PC-9 (cell line): ENCODE measurements at regions not wholly inside any gene's neighbourhood (a gene's known extent, or its start where the extent isn't known, plus 50 kb on each side); places are given as distances from the start of the nearest gene placed in this dataset.

Experiments
- BruUV-seq: library from RNA; stranded (reverse); fragments of 400-500 nt; replicated peaks from 2 replicates; lab custom pipeline; 2021; lab: Mats Ljungman, UMichigan
- CTCF ChIA-PET: fragments of 300-600 bp; sonication (Branson Sonifier 250); formaldehyde crosslinking; loops from one replicate; lab custom pipeline; 2022; ENCODE audit warnings: antibody characterized with exemption; lab: Charles Lee
- POLR2A ChIA-PET: fragments of 300-600 bp; sonication (Branson Sonifier 250); formaldehyde crosslinking; loops from one replicate; lab custom pipeline; 2022; ENCODE audit warnings: antibody characterized with exemption; ENCODE audit not compliant: unreplicated experiment; lab: Charles Lee
- DNase-seq, 2 experiments: peaks; one replicate each; pipeline versions ENCODE4 v3.0.0 to v3.0.0-alpha.2; 2015 to 2022; ENCODE audit warnings: mixed read lengths in 1 of 2
- H2AFZ ChIP-seq: fragments of 200-600 bp; sonication (generic); 2 replicates; pipeline ENCODE4 v1.8.1; 2017; ENCODE audit warnings: antibody characterized with exemption
- H3F3A ChIP-seq: fragments of 200-600 bp; sonication (generic); 2 replicates; pipeline ENCODE4 v1.8.1; 2017; ENCODE audit warnings: antibody characterized with exemption, mild to moderate bottlenecking, low read depth; ENCODE audit not compliant: insufficient read depth
- H3K27ac ChIP-seq: fragments of 200-600 bp; sonication (generic); 2 replicates; pipeline ENCODE4 v1.6.1; 2016; ENCODE audit warnings: mixed run types
- H3K27me3 ChIP-seq: fragments of 200-600 bp; sonication (generic); 2 replicates; pipeline ENCODE4 v1.6.1; 2016; ENCODE audit warnings: low read depth, mixed run types; ENCODE audit not compliant: insufficient read depth
- H3K36me3 ChIP-seq: fragments of 200-600 bp; sonication (generic); 2 replicates; pipeline ENCODE4 v1.6.1; 2016; ENCODE audit warnings: low read depth, mixed run types
- H3K4me1 ChIP-seq: fragments of 200-600 bp; sonication (generic); replicated peaks from 2 replicates; pipeline ENCODE4 v1.6.1; 2016; ENCODE audit warnings: mixed run types; ENCODE audit not compliant: insufficient read depth
- H3K4me2 ChIP-seq: fragments of 200-600 bp; sonication (generic); 2 replicates; pipeline ENCODE4 v1.6.1; 2017; ENCODE audit warnings: mixed run types
- H3K4me3 ChIP-seq: fragments of 200-600 bp; sonication (generic); 2 replicates; pipeline ENCODE4 v1.6.1; 2016; ENCODE audit warnings: mixed run types
- H3K79me2 ChIP-seq: fragments of 200-600 bp; sonication (generic); 2 replicates; pipeline ENCODE4 v1.6.1; 2017; ENCODE audit warnings: low read depth, mixed run types
- H3K9me2 ChIP-seq: fragments of 200-600 bp; sonication (generic); 2 replicates; pipeline ENCODE4 v1.8.1; 2017; ENCODE audit warnings: mild to moderate bottlenecking; ENCODE audit not compliant: insufficient read depth
- H3K9me3 ChIP-seq: fragments of 200-600 bp; sonication (generic); 2 replicates; pipeline ENCODE4 v1.8.1; 2016; ENCODE audit warnings: low read depth; ENCODE audit not compliant: insufficient read depth
- H4K20me1 ChIP-seq: fragments of 200-600 bp; sonication (generic); 2 replicates; pipeline ENCODE4 v1.8.1; 2017; ENCODE audit not compliant: insufficient read depth
- EZH2 ChIP-seq: fragments of 200-600 bp; sonication (generic); IDR thresholded peaks from 2 replicates; pipeline ENCODE4 v1.8.0; 2017; ENCODE audit warnings: antibody characterized with exemption, low read depth
- intact Hi-C: fragments of 100-400 bp; cut with micrococcal nuclease; formaldehyde crosslinking; loops from one replicate; pipeline ENCODE4 v1.10.0; 2022; ENCODE audit not compliant: unreplicated experiment
- TF ChIP-seq, protein P1 (sequence below): fragments of 200-600 bp; sonication (generic); conservative IDR thresholded peaks from 2 replicates; pipeline ENCODE4 v1.6.1; 2017; ENCODE audit warnings: mixed run types, antibody characterized with exemption, mild to moderate bottlenecking, moderate library complexity

DNA sequence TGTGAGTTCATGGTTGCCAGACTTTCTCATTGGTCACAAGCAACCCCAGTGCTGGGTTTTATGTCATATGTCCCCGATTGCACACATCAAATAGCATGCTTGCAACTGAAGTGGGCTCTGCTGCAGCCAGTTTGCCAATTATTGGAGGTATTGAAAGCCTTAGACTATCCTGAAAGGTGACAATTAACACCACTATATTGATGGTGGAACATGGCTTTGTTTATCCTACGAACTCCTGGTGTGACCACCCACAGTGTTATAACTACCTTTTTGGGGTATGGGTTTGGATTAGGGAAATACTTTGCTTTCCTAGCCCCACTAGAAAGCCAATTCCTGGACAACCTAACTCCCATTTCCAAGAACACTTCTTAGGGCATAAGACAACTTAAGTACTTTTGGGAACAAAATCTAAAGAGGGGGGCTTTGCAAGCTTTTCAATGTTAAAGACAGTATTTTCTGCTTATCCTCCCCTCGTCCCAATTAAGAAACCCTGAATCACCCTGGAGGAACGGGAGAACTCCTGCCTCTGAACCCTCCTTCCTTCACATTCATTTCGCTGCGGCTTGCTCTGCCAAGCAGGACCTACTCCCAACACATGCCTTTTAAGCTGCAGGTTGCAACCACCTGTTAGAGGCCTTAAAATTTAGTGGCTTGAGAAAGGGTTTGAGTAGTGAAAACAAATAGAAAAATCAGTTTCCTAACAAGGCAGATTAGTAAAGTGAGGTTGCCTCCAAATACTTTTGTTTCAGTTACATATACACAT is 80.3 kb upstream of the RBM19 start:
- H3K27me3 ChIP-seq = peaks cover 35% of the 10 kb centered on the region
- POLR2A ChIA-PET = no interaction called here

DNA sequence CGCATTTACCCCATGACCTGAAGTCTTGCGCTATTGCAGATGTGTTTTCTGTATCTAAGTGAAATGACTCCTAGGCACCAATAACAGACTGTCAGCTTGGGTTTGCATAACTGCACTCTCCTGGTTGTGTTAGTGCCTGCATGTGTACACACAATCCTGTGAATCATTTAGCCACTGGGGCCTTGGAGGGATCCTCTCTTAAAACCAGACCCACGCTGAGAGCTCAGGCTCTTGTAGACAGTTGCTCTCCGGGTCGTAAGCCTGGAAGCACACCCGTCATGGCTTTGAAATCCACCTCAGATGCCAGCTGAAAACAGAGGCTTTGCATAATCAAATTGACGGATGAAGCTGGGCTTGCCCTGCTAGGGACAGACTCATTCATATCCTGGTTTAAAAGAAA is 79.2 kb upstream of the RBM19 start:
- peaks cover 40% of the 10 kb centered on the region for H3K27me3 ChIP-seq
- no peaks in the 10 kb centered on the region for H4K20me1 ChIP-seq
- no peak for TF ChIP-seq EZH2
- TF ChIP-seq, protein P1, sequence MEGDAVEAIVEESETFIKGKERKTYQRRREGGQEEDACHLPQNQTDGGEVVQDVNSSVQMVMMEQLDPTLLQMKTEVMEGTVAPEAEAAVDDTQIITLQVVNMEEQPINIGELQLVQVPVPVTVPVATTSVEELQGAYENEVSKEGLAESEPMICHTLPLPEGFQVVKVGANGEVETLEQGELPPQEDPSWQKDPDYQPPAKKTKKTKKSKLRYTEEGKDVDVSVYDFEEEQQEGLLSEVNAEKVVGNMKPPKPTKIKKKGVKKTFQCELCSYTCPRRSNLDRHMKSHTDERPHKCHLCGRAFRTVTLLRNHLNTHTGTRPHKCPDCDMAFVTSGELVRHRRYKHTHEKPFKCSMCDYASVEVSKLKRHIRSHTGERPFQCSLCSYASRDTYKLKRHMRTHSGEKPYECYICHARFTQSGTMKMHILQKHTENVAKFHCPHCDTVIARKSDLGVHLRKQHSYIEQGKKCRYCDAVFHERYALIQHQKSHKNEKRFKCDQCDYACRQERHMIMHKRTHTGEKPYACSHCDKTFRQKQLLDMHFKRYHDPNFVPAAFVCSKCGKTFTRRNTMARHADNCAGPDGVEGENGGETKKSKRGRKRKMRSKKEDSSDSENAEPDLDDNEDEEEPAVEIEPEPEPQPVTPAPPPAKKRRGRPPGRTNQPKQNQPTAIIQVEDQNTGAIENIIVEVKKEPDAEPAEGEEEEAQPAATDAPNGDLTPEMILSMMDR = no peak
- no peaks in the 10 kb centered on the region for H3K4me1 ChIP-seq
- DNase-seq = no peak
- no peaks in the 10 kb centered on the region for H3K36me3 ChIP-seq
- no peak overlapping the region for H3K27ac ChIP-seq
- H3K9me2 ChIP-seq = no peaks in the 10 kb centered on the region
- no peaks in the 10 kb centered on the region for H3K9me3 ChIP-seq
- no TSS peak for BruUV-seq
- intact Hi-C loops = no loop called here
- ChIA-PET POLR2A (no interaction called here), CTCF (no interaction called here)
- H2AFZ ChIP-seq = no peak overlapping the region
- H3K4me2 ChIP-seq = no peak overlapping the region
- no peak overlapping the region for H3K4me3 ChIP-seq
- no peaks in the 10 kb centered on the region for H3F3A ChIP-seq
- no peaks in the 10 kb centered on the region for H3K79me2 ChIP-seq

More for the DNA sequence above, 80.3 kb upstream of the RBM19 start:
- Histone ChIP-seq H3K4me3 (no peak overlapping the region), H3K9me2 (no peaks in the 10 kb centered on the region), H3K9me3 (no peaks in the 10 kb centered on the region), H3K79me2 (no peaks in the 10 kb centered on the region), H4K20me1 (no peaks in the 10 kb centered on the region), H2AFZ (no peak overlapping the region), H3K4me2 (no peak overlapping the region), H3F3A (no peaks in the 10 kb centered on the region), H3K4me1 (no peaks in the 10 kb centered on the region), H3K27ac (no peak overlapping the region), H3K36me3 (no peaks in the 10 kb centered on the region)
- BruUV-seq = no TSS peak
- DNase-seq = no peak
- CTCF ChIA-PET = no interaction called here
- no peak for TF ChIP-seq EZH2
- TF ChIP-seq, protein P1 = no peak
- intact Hi-C loops = no loop called here

DNA sequence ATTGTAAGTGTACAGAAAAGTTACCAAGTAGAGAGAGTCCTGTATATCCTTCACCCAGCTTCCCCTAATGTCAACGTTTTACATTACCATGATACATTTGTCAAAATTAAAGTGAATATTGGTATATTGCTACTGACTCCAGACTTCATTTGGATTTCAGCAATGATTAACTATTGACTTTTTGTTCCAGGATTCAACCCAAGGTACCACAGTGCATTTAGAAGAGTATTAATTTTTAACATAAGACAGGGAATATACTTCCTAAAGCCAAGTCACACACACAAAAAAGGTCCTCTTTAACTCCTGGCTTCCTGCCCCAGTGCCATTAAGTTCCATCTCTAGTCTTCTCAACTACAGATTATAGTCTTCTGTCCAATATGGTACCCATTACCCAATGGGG is 75.5 kb upstream of the RBM19 start:
- no peaks in the 10 kb centered on the region for H3K4me1 ChIP-seq
- no peak overlapping the region for H3K4me2 ChIP-seq
- no peaks in the 10 kb centered on the region for H3F3A ChIP-seq
- ChIA-PET CTCF (no interaction called here), POLR2A (no interaction called here)
- no peak for DNase-seq
- no peaks in the 10 kb centered on the region for H3K79me2 ChIP-seq
- no peaks in the 10 kb centered on the region for H4K20me1 ChIP-seq
- intact Hi-C loops = no loop called here
- BruUV-seq = no TSS peak
- TF ChIP-seq, protein P1 = no peak
- TF ChIP-seq EZH2 = no peak
- H2AFZ ChIP-seq = no peak overlapping the region
- H3K27me3 ChIP-seq = peaks cover 57% of the 10 kb centered on the region
- H3K9me3 ChIP-seq = no peaks in the 10 kb centered on the region
- H3K9me2 ChIP-seq = no peaks in the 10 kb centered on the region
- H3K4me3 ChIP-seq = no peak overlapping the region
- H3K36me3 ChIP-seq = no peaks in the 10 kb centered on the region
- no peak overlapping the region for H3K27ac ChIP-seq
